HEK293 (cell line): ENCODE measurements at regions not wholly inside any gene's neighbourhood (a gene's known extent, or its start where the extent isn't known, plus 50 kb on each side); places are given as distances from the start of the nearest gene placed in this dataset.

Experiments
- CTCF ChIA-PET: fragments of 350-600 bp; formaldehyde crosslinking; extraction: SDS; loops from one replicate; lab custom pipeline; 2021; ENCODE audit warnings: antibody characterized with exemption; lab: Yijun Ruan, JAX
- POLR2A ChIA-PET: fragments of 300-600 bp; formaldehyde crosslinking; extraction: SDS; loops from one replicate; lab custom pipeline; 2020; ENCODE audit warnings: antibody characterized with exemption, inconsistent platforms; lab: Yijun Ruan, JAX
- H3K27ac ChIP-seq: fragments of 200-500 bp; sonication (Bioruptor generic); 2 replicates; pipeline ENCODE4 v1.5.1; 2014; ENCODE audit warnings: low read depth, low read length, control low read depth, inconsistent platforms; ENCODE audit errors: extremely low read depth
- H3K36me3 ChIP-seq, 2 experiments: fragments of 200-500 bp in 1 of 2; sonication (Bioruptor generic) in 1 of 2; 1 replicate in 1 of 2; 2 replicates in 1 of 2; pipeline ENCODE4 v1.5.1; 2014 to 2017; ENCODE audit warnings: inconsistent platforms in 2 of 2, low read length in 2 of 2; ENCODE audit not compliant: control insufficient read depth in 2 of 2, insufficient read depth in 1 of 2
- H3K4me1 ChIP-seq: fragments of 200-500 bp; sonication (Bioruptor generic); 2 replicates; pipeline ENCODE4 v1.5.1; 2014; ENCODE audit warnings: mild to moderate bottlenecking, low read length, inconsistent platforms; ENCODE audit not compliant: control insufficient read depth, insufficient read depth
- H3K4me3 ChIP-seq: 2 replicates; pipeline ENCODE4 v1.5.1; 2011; ENCODE audit warnings: low read depth, mild to moderate bottlenecking, control low read depth, low read length, moderate library complexity
- H3K9me3 ChIP-seq: fragments of 200-500 bp; sonication (Bioruptor generic); 2 replicates; pipeline ENCODE4 v1.5.1; 2014; ENCODE audit warnings: low read depth, low read length, inconsistent platforms; ENCODE audit not compliant: control insufficient read depth, insufficient read depth
- HOXA7 ChIP-seq: sonication (generic); formaldehyde crosslinking; IDR thresholded peaks from 2 replicates; pipeline ENCODE4 v1.8.1; 2022; ENCODE audit warnings: missing genetic modification reagents, borderline replicate concordance
- PRDM10 ChIP-seq: fragments of 450-650 bp; formaldehyde crosslinking; IDR thresholded peaks from 2 replicates; pipeline ENCODE4 v1.5.1; 2016; ENCODE audit warnings: missing biosample characterization, missing genetic modification characterization
- ZBTB48 ChIP-seq: fragments of 450-650 bp; formaldehyde crosslinking; IDR thresholded peaks from 2 replicates; pipeline ENCODE4 v1.5.1; 2016; ENCODE audit warnings: missing biosample characterization, missing genetic modification characterization
- ZFP69B ChIP-seq: fragments of 450-650 bp; formaldehyde crosslinking; IDR thresholded peaks from 2 replicates; pipeline ENCODE4 v1.5.1; 2016; ENCODE audit warnings: missing biosample characterization, missing genetic modification characterization
- ZNF174 ChIP-seq: fragments of 450-650 bp; formaldehyde crosslinking; IDR thresholded peaks from 2 replicates; pipeline ENCODE4 v1.5.0; 2017; ENCODE audit warnings: missing biosample characterization, mild to moderate bottlenecking, missing genetic modification characterization
- ZNF248 ChIP-seq: fragments of 450-650 bp; formaldehyde crosslinking; IDR thresholded peaks from 2 replicates; pipeline ENCODE4 v1.5.1; 2017; ENCODE audit warnings: missing biosample characterization, missing genetic modification characterization
- ZNF354C ChIP-seq: fragments of 450-650 bp; formaldehyde crosslinking; IDR thresholded peaks from 2 replicates; pipeline ENCODE4 v1.5.1; 2016; ENCODE audit warnings: missing biosample characterization, missing genetic modification characterization, low read depth, borderline replicate concordance
- ZNF416 ChIP-seq: fragments of 450-650 bp; formaldehyde crosslinking; IDR thresholded peaks from 2 replicates; pipeline ENCODE4 v1.5.1; 2016; ENCODE audit warnings: missing biosample characterization, missing genetic modification characterization
- ZNF423 ChIP-seq: fragments of 450-650 bp; formaldehyde crosslinking; IDR thresholded peaks from 2 replicates; pipeline ENCODE4 v1.5.1; 2016; ENCODE audit warnings: missing biosample characterization, missing genetic modification characterization
- ZNF518A ChIP-seq: fragments of 450-650 bp; formaldehyde crosslinking; conservative IDR thresholded peaks from 2 replicates; pipeline ENCODE4 v1.5.1; 2016; ENCODE audit warnings: low read depth, missing biosample characterization, missing genetic modification characterization
- ZNF623 ChIP-seq: fragments of 450-650 bp; formaldehyde crosslinking; IDR thresholded peaks from 2 replicates; pipeline ENCODE4 v1.5.1; 2016; ENCODE audit warnings: missing biosample characterization, missing genetic modification characterization
- ZNF677 ChIP-seq: fragments of 450-650 bp; IDR thresholded peaks from 2 replicates; pipeline ENCODE4 v1.5.0; 2018; ENCODE audit warnings: missing biosample characterization, mild to moderate bottlenecking, missing genetic modification characterization, moderate library complexity
- ZNF768 ChIP-seq: fragments of 450-650 bp; formaldehyde crosslinking; IDR thresholded peaks from 2 replicates; pipeline ENCODE4 v1.5.1; 2018; ENCODE audit warnings: missing biosample characterization, mild to moderate bottlenecking, missing genetic modification characterization
- ZNF776 ChIP-seq: fragments of 450-650 bp; formaldehyde crosslinking; IDR thresholded peaks from 2 replicates; pipeline ENCODE4 v1.5.0; 2017; ENCODE audit warnings: missing biosample characterization, missing genetic modification characterization, borderline replicate concordance
- ZNF785 ChIP-seq: fragments of 450-650 bp; formaldehyde crosslinking; IDR thresholded peaks from 2 replicates; pipeline ENCODE4 v1.5.1; 2016; ENCODE audit warnings: missing biosample characterization, missing genetic modification characterization
- ZNF843 ChIP-seq: fragments of 450-650 bp; formaldehyde crosslinking; IDR thresholded peaks from 2 replicates; pipeline ENCODE4 v1.5.1; 2016; ENCODE audit warnings: missing biosample characterization, missing genetic modification characterization
- ZXDB ChIP-seq: fragments of 450-650 bp; formaldehyde crosslinking; IDR thresholded peaks from 2 replicates; pipeline ENCODE4 v1.5.1; 2016; ENCODE audit warnings: missing biosample characterization, missing genetic modification characterization
- TF ChIP-seq, protein P1 (sequence below): fragments of 450-650 bp; formaldehyde crosslinking; IDR thresholded peaks from 2 replicates; pipeline ENCODE4 v1.5.1; 2016; ENCODE audit warnings: missing biosample characterization, missing genetic modification characterization

DNA sequence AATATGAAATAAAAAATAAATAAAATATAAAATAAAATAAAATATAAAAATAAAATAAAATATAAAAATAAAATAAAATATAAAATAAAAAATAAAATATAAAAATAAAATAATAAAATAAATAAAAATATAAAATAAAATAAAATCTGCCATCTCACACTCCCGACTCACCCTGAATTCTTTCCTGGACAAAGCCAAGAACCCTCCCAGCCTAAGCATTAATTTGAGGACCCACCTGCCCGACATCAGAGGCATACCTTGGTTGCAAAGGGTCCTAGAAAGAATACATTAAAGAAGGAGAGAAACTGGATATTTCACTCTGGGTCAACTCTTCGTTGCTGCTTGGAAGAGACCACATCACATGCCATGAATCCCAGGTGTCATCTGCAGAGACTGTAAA lies 138.3 kb downstream of the CRLF2 start (continued):
- TF ChIP-seq ZBTB48 (tag by site-specific recombination) (no peak), ZNF768 (no peak), ZNF174 (tag by site-specific recombination) (no peak), ZNF623 (tag by site-specific recombination) (no peak), ZNF354C (tag by site-specific recombination) (no peak), ZNF423 (tag by site-specific recombination) (no peak), ZFP69B (no peak), PRDM10 (tag by site-specific recombination) (no peak), ZNF776 (tag by site-specific recombination) (no peak)

DNA sequence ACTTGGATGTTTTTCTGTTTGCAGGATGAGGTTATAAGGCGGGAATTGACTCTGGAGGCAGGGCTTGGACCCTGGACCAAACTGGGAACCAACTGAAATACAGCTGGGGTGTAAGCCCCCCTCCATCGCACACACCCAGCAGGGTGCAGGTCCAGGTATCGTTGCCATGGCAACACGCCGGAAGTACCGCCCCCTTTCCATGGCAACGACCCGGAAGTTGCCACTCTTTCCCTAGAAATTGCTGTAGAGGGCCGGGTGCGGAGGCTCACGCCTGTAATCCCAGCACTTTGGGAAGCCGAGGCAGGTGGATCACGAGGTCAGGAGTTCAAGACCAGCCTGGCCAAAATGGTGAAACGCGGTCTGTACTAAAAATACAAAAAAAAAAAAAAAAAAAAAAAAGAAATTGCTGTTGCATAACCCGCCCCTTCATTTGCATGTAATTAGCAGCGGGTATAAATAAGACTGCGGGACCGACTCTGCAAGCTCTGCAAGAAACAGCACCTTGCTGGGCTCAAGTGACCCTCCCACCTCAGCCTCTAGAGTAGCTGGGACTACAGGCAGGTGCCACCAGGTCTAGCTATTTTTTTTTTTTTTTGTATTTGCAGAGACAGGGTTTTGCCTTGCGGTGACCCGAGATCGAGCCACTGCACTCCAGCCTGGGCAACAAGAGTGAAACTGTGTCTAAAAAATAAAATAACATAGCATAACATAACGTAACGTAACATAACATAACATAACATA lies 139.6 kb downstream of the CRLF2 start:
- H3K4me1 ChIP-seq: no peaks in the 10 kb centered on the region
- H3K36me3 ChIP-seq: no peaks in the 10 kb centered on the region
- CTCF ChIA-PET: no interaction called here
- no peaks in the 10 kb centered on the region for H3K9me3 ChIP-seq
- no peak overlapping the region for H3K4me3 ChIP-seq
- TF ChIP-seq ZNF518A (tag by site-specific recombination) (no peak), ZNF677 (tag by site-specific recombination) (no peak), ZXDB (no peak)
- no peak overlapping the region for H3K27ac ChIP-seq
- POLR2A ChIA-PET: no interaction called here

DNA sequence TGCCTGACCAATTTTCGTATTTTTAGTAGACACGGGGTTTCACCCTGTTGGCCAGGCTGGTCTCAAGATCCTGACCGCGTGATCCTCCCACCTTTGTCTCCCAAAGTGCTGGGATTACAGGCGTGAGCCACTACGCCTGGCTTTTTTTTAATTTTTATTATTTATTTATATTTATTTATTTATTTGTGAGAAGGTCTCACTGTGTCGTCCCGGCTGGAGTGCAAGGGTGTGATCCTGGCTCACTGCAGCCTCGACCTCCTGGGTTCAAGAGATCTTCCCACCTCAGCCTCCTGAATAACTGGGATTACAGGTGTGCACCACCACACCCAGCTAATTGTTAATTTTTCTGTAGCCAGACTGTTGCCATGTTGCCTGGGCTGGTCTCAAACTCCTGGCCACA lies 141.1 kb downstream of the CRLF2 start:
- no peak overlapping the region for H3K4me3 ChIP-seq
- no peaks in the 10 kb centered on the region for H3K36me3 ChIP-seq
- no peaks in the 10 kb centered on the region for H3K4me1 ChIP-seq
- no peaks in the 10 kb centered on the region for H3K9me3 ChIP-seq
- TF ChIP-seq ZNF248 (tag by site-specific recombination) (no peak), ZNF843 (no peak), ZNF416 (tag by site-specific recombination) (no peak), HOXA7 (CRISPR knock-in tag) (no peak), ZNF785 (tag by site-specific recombination) (no peak), ZNF768 (no peak)
- TF ChIP-seq, protein P1, sequence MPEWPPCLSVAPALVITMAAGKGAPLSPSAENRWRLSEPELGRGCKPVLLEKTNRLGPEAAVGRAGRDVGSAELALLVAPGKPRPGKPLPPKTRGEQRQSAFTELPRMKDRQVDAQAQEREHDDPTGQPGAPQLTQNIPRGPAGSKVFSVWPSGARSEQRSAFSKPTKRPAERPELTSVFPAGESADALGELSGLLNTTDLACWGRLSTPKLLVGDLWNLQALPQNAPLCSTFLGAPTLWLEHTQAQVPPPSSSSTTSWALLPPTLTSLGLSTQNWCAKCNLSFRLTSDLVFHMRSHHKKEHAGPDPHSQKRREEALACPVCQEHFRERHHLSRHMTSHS (tag by site-specific recombination): no peak
- TF ChIP-seq, all 188 proteins: peak for 0
- POLR2A ChIA-PET: no interaction called here
- H3K27ac ChIP-seq: no peak overlapping the region
- CTCF ChIA-PET: no interaction called here
